ENCODE measurements at regions not wholly inside any gene's neighbourhood (a gene's known extent, or its start where the extent isn't known, plus 50 kb on each side); places are given as distances from the start of the nearest gene placed in this dataset.

DNA sequence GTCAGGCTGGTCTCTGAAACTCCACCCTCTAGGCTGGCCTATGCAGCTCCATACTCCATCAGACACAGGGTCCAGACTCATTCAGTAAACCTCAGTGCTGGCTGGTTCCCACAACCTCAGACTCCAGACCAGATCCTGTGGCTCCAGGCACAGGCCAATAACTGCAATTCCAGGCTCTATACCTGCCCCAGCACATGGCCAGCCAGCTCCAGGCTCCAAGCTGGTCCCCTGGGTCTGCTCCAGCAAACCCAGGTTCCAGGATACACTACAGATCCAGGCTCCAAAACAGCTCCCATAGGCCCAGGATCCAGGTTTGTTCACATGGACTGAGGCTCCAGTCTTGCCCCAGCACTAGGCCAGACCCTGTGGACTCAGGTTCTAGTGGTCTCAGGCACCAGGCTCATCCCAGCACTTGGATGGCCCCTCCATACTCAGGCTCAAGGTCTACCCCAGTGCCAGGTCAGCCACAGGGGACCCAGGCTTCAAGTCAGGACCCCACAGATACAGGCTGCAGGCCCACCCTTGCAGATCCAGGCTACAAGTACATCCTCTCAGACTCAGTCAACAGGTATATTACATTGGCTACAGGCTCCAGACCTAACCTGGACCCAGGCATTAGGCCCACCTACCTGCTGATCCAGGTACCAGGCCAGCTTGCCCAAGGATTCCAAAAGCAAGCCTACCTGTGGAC, 117.6 kb upstream of the TMEM170B start (continued):
- TF ChIP-seq ZNF431 (CRISPR knock-in tag; IDR thresholded peaks at IDR 0.05; ENCODE audit: borderline replicate concordance, low read depth): no peak
- no peak for TF ChIP-seq ATAD3A (CRISPR knock-in tag; IDR thresholded peaks at IDR 0.05)
- TF ChIP-seq ARNT2 (CRISPR knock-in tag; IDR thresholded peaks at IDR 0.05; ENCODE audit: low read depth): no peak
- TF ChIP-seq ZNF318 (CRISPR knock-in tag; IDR thresholded peaks at IDR 0.05): no peak
- TF ChIP-seq MXD4 (CRISPR knock-in tag; IDR thresholded peaks at IDR 0.05): no peak
- TF ChIP-seq TMF1 (CRISPR knock-in tag; IDR thresholded peaks at IDR 0.05; ENCODE audit: low read depth): no peak
- TF ChIP-seq ZNF878 (CRISPR knock-in tag; IDR thresholded peaks at IDR 0.05): no peak
- no peak for TF ChIP-seq FLYWCH1 (CRISPR knock-in tag; IDR thresholded peaks at IDR 0.05)
- TF ChIP-seq ZNF331 (CRISPR knock-in tag; IDR thresholded peaks at IDR 0.05): no peak
- TF ChIP-seq ZNF891 (CRISPR knock-in tag; IDR thresholded peaks at IDR 0.05): peak; percentile 56; the same call in 1 of the 2 replicates
- TF ChIP-seq, protein P1, sequence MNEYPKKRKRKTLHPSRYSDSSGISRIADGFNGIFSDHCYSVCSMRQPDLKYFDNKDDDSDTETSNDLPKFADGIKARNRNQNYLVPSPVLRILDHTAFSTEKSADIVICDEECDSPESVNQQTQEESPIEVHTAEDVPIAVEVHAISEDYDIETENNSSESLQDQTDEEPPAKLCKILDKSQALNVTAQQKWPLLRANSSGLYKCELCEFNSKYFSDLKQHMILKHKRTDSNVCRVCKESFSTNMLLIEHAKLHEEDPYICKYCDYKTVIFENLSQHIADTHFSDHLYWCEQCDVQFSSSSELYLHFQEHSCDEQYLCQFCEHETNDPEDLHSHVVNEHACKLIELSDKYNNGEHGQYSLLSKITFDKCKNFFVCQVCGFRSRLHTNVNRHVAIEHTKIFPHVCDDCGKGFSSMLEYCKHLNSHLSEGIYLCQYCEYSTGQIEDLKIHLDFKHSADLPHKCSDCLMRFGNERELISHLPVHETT (CRISPR knock-in tag; conservative IDR thresholded peaks at IDR 0.05): no peak
- no peak for TF ChIP-seq MED1 (CRISPR knock-in tag; IDR thresholded peaks at IDR 0.05)
- no peak for TF ChIP-seq ZNF513 (CRISPR knock-in tag; conservative IDR thresholded peaks at IDR 0.05)
- TF ChIP-seq SP140L (CRISPR knock-in tag; IDR thresholded peaks at IDR 0.05; ENCODE audit: borderline replicate concordance): no peak
- no peak for TF ChIP-seq ATRX (CRISPR knock-in tag; IDR thresholded peaks at IDR 0.05; ENCODE audit: borderline replicate concordance)
- TF ChIP-seq, protein P2, sequence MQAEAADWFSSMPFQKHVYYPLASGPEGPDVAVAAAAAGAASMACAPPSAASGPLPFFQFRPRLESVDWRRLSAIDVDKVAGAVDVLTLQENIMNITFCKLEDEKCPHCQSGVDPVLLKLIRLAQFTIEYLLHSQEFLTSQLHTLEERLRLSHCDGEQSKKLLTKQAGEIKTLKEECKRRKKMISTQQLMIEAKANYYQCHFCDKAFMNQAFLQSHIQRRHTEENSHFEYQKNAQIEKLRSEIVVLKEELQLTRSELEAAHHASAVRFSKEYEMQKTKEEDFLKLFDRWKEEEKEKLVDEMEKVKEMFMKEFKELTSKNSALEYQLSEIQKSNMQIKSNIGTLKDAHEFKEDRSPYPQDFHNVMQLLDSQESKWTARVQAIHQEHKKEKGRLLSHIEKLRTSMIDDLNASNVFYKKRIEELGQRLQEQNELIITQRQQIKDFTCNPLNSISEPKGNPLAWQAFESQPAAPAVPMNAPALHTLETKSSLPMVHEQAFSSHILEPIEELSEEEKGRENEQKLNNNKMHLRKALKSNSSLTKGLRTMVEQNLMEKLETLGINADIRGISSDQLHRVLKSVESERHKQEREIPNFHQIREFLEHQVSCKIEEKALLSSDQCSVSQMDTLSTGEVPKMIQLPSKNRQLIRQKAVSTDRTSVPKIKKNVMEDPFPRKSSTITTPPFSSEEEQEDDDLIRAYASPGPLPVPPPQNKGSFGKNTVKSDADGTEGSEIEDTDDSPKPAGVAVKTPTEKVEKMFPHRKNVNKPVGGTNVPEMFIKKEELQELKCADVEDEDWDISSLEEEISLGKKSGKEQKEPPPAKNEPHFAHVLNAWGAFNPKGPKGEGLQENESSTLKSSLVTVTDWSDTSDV (CRISPR knock-in tag; IDR thresholded peaks at IDR 0.05): no peak
- TF ChIP-seq HMG20B (CRISPR knock-in tag; conservative IDR thresholded peaks at IDR 0.05): no peak

Measured in HepG2 (cell line).